ENCODE measurements at regions not wholly inside any gene's neighbourhood (a gene's known extent, or its start where the extent isn't known, plus 50 kb on each side); places are given as distances from the start of the nearest gene placed in this dataset.

DNA sequence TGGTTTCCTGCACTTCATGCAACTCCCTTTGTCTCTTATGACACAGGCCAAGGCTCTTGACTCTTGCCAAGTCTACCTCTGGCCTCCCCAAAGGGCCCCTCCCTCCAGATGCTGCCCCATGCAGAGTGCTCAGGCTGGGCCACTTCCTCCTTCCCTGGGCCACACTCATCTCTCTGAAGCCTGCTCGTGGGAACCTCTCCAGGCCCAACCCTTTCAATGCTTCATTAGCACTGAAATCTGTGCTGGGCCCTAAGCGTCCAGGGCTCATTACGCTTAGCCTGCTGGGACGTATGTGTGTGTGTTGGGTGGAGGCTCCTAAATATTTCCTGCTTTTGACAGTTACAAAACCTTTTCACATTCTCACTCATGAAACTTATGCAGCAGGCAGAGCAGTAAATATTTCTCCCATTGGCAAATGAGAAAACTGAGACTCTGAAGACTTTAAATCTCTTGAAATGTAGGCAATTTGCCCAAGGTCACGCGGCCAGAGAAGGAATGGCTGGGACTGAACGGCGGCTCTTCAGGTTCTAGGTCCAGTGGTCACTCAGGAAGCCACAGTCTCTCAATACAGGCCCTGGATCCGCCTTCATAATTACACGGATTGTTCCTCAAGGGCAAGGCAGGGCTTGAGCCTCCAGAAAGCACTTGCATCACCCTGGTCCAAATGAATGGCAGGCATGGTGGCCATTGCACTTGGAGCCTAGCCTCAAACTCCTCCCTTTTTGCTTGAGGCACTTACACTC, 241.7 kb upstream of the HES1 start:
- no peak for ATAC-seq

GRCh38 chr3:193895409-193895808, 240.5 kb upstream of the HES1 start:
- no peak for DNase-seq (ENCODE audit: low spot score in 2 of 2)
- no peaks in the 10 kb centered on the region for H3K9me3 Mint-ChIP-seq
- no peak for ATAC-seq
- H3K27ac Mint-ChIP-seq: no peak overlapping the region
- no peaks in the 10 kb centered on the region for H3K36me3 Mint-ChIP-seq

More for the DNA sequence above, 241.7 kb upstream of the HES1 start:
- Mint-ChIP-seq H3K9me3 (no peaks in the 10 kb centered on the region), H3K27ac (no peak overlapping the region), H3K36me3 (no peaks in the 10 kb centered on the region)
- DNase-seq (ENCODE audit: low spot score in 2 of 2): no peak

- ATAC-seq (no peak), DNase-seq (ENCODE audit: low spot score in 2 of 2) (no peak)
- Mint-ChIP-seq H3K27ac (no peak overlapping the region), H3K36me3 (no peaks in the 10 kb centered on the region), H3K9me3 (no peaks in the 10 kb centered on the region)
Measured at GRCh38 chr3:193896419-193896818, 239.5 kb upstream of the HES1 start.

GRCh38 chr3:193897288-193897687, 238.7 kb upstream of the HES1 start:
- no peak for ATAC-seq
- H3K27ac Mint-ChIP-seq: no peak overlapping the region
- no peaks in the 10 kb centered on the region for H3K36me3 Mint-ChIP-seq
- no peak for DNase-seq (ENCODE audit: low spot score in 2 of 2)
- H3K9me3 Mint-ChIP-seq: no peaks in the 10 kb centered on the region

DNA sequence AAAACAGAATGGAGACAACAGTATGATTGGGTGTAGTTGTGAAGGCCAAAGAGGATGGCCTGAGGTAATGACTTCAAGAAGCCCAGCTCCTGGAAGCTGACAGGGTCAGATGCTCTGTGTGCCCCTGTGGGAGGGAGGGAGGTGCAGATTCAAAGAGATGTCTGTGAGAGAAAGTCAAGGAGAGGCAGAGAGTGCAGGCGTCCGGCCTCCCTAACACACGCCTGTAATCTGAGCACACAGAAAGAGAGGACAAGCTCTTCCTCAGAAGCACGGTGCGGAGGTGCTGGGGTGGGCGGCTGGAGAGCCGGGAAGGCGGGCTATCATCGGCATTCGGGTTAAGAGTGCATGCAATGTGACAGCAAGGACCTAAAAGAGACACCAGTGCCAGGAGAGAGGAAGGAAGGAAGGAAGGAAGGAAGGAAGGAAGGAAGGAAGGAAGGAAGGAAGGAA, 238.2 kb upstream of the HES1 start:
- no peaks in the 10 kb centered on the region for H3K9me3 Mint-ChIP-seq
- ATAC-seq (no peak), DNase-seq (ENCODE audit: low spot score in 2 of 2) (no peak)
- no peaks in the 10 kb centered on the region for H3K36me3 Mint-ChIP-seq
- no peak overlapping the region for H3K27ac Mint-ChIP-seq

DNA sequence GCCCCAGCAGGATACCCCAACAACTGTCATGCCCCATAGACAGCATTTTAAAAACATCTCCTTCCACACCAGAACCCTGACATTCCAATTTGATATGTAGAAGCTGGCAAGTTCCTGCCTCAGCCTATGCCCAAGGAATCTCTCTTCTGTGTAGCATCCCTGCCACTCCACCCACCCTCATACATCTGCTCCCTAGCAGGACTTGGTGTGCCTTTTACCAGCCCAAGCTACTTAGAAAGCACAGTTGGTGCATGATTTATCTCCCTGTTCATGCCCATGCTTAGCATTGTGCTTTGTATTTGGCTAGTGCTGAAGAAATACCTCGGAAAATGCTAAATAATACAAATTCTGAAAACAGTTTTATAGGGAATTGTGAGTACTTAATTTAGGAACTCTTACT, 236.9 kb upstream of the HES1 start:
- no peak overlapping the region for H3K27ac Mint-ChIP-seq
- ATAC-seq: no peak
- no peaks in the 10 kb centered on the region for H3K9me3 Mint-ChIP-seq
- no peaks in the 10 kb centered on the region for H3K36me3 Mint-ChIP-seq
- no peak for DNase-seq (ENCODE audit: low spot score in 2 of 2)

- Mint-ChIP-seq H3K36me3 (no peaks in the 10 kb centered on the region), H3K9me3 (no peaks in the 10 kb centered on the region), H3K27ac (no peak overlapping the region)
- DNase-seq (ENCODE audit: low spot score in 2 of 2) (no peak), ATAC-seq (no peak)
Measured at GRCh38 chr3:193901007-193901406, 234.9 kb upstream of the HES1 start.

GRCh38 chr3:193902607-193903511, 233.1 kb upstream of the HES1 start:
- H3K27ac Mint-ChIP-seq: no peak overlapping the region
- peaks cover 0 to under 1% of the 10 kb centered on the region in 2 donors for H3K36me3 Mint-ChIP-seq
- no peaks in the 10 kb centered on the region for H3K9me3 Mint-ChIP-seq
- no peak for ATAC-seq
- DNase-seq (ENCODE audit: low spot score in 2 of 2): no peak

DNA sequence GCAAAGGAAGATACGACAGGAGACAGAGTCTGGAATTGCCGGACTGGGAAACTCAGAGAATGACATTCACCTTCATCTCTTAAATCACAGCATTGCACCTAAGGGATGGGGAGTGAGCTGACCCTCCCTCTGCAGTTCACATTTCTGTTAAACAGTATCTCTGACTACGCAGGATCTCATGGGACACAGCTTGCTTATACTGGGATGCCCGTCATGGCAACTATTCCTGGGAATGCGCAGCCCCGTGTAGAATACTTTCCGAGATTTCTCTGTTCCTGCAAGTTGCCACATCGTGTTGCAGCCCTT, 232.5 kb upstream of the HES1 start:
- Mint-ChIP-seq H3K9me3 (peaks cover 4% of the 10 kb centered on the region in 2 donors), H3K36me3 (peaks cover 0 to 7% of the 10 kb centered on the region in 2 donors), H3K27ac (no peak overlapping the region)
- no peak for ATAC-seq
- no peak for DNase-seq (ENCODE audit: low spot score in 2 of 2)

GRCh38 chr3:193903966-193904365, 232.0 kb upstream of the HES1 start:
- H3K36me3 Mint-ChIP-seq: peaks cover 0 to 12% of the 10 kb centered on the region in 2 donors
- DNase-seq (ENCODE audit: low spot score in 2 of 2) (no peak), ATAC-seq (no peak)
- peaks cover 4 to 9% of the 10 kb centered on the region in 2 donors for H3K9me3 Mint-ChIP-seq
- H3K27ac Mint-ChIP-seq: no peak overlapping the region

GRCh38 chr3:193905541-193906396, 230.2 kb upstream of the HES1 start:
- ATAC-seq (no peak), DNase-seq (ENCODE audit: low spot score in 2 of 2) (no peak)
- Mint-ChIP-seq H3K27ac (no peak overlapping the region), H3K36me3 (peaks cover 0 to 12% of the 10 kb centered on the region in 2 donors), H3K9me3 (peaks cover 4 to 10% of the 10 kb centered on the region in 2 donors)

DNA sequence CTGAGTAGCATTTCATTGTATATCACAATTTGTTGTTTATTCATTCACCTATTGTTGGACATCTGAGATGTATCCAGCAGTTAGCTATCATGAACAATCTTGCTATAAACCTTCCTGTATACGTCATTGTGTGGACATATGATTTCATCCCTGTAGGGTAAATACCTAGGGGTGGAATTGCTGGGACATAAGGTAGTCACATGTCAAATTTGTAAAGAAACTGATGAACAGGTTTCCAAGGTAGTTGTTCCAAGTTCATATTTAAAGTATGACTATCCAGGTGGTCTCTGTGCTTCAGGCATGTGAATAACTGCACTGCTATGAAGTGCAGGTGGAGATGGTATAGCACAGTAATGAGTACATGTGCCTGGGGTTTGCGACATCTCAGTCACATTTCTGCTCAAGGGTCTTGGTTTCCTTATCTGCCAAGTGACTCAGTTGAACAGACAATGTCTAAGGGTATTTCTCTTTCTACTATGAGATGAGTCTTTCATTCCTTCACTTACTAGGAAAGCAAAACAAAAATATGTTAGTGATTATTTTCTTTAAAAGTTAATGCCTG, 229.0 kb upstream of the HES1 start:
- Mint-ChIP-seq H3K36me3 (peaks cover 0 to 12% of the 10 kb centered on the region in 2 donors), H3K27ac (no peak overlapping the region), H3K9me3 (peaks cover 4 to 10% of the 10 kb centered on the region in 2 donors)
- DNase-seq (ENCODE audit: low spot score in 2 of 2) (no peak), ATAC-seq (no peak)

GRCh38 chr3:193908181-193908744, 227.7 kb upstream of the HES1 start:
- no peak for DNase-seq (ENCODE audit: low spot score in 2 of 2)
- Mint-ChIP-seq H3K36me3 (peaks cover 0 to 12% of the 10 kb centered on the region in 2 donors), H3K27ac (no peak overlapping the region), H3K9me3 (peaks cover 4 to 10% of the 10 kb centered on the region in 2 donors)
- ATAC-seq: no peak

- Mint-ChIP-seq H3K36me3 (peaks cover 0 to 12% of the 10 kb centered on the region in 2 donors), H3K27ac (peak overlapping the region in 1 of 2 donors; percentile 16), H3K9me3 (peaks cover 4 to 10% of the 10 kb centered on the region in 2 donors)
- ATAC-seq: peak in 1 of 2 donors; percentile 51
- no peak for DNase-seq (ENCODE audit: low spot score in 2 of 2)
Measured at GRCh38 chr3:193909387-193909786, 226.6 kb upstream of the HES1 start.

GRCh38 chr3:193910310-193910709, 225.6 kb upstream of the HES1 start:
- Mint-ChIP-seq H3K27ac (no peak overlapping the region), H3K9me3 (peaks cover 4 to 10% of the 10 kb centered on the region in 2 donors), H3K36me3 (peaks cover 0 to 12% of the 10 kb centered on the region in 2 donors)
- ATAC-seq: peak in 1 of 2 donors; percentile 30
- no peak for DNase-seq (ENCODE audit: low spot score in 2 of 2)
